ENCODE measurements at regions not wholly inside any gene's neighbourhood (a gene's known extent, or its start where the extent isn't known, plus 50 kb on each side); places are given as distances from the start of the nearest gene placed in this dataset.
A peak's percentile ranks its signal among the peaks of the same experiment; 100 is the strongest.

DNA sequence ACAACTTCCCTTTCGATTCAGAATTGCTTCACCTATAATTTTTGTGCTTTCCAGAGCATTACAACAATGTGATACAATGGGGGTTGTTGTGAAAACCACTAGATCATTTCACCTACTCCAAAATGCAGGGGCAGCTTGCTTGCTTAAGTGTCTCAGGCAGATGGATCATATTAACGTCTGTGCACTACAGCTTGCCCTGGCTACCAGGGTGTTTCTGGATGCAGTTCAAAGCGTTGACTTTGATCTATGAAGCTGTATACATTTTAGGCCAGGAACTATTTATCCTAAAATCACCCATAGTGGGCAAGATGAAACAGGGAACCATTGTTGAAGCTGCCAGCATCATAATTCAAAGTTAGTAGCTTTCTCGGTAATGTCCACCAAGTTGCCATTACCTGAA lies 339.5 kb upstream of the HSF2 start:
- Histone ChIP-seq H3K4me1 (no peaks in the 10 kb centered on the region), H3K9me3 (no peaks in the 10 kb centered on the region), H3K27ac (no peak overlapping the region), H3K4me3 (no peak overlapping the region), H3K36me3 (no peaks in the 10 kb centered on the region), H3K27me3 (no peaks in the 10 kb centered on the region)
- in situ Hi-C loops (cut with MboI; ENCODE audit: low pct_ligation_motif_present in 1 of 4, low pct_unique_long_range_greater_than_20kb in 1 of 4, low sequenced_read_pairs in 3 of 4) = no loop called here
- 51 to 64% methylated on average over 2 to 4 of the region's 4 CpGs for WGBS, 2 donors (ENCODE audit: low coverage in 1 of 2)
- intact Hi-C loops (cut with DNase I; ENCODE audit: low total_unique reads) = no loop called here
- TF ChIP-seq POLR2AphosphoS5 (IDR thresholded peaks at IDR 0.05) (peak in 2 of 3 donors; percentile 14 to 51), EP300 (IDR thresholded peaks at IDR 0.05; ENCODE audit: low read depth) (no peak)
- no peak for DNase-seq

GRCh38 chr6:122061855-122062254 lies 337.6 kb upstream of the HSF2 start:
- no peak for DNase-seq
- Histone ChIP-seq H3K27ac (no peak overlapping the region), H3K27me3 (no peaks in the 10 kb centered on the region), H3K9me3 (no peaks in the 10 kb centered on the region), H3K4me3 (no peak overlapping the region), H3K4me1 (no peaks in the 10 kb centered on the region), H3K36me3 (no peaks in the 10 kb centered on the region)
- intact Hi-C loops (cut with DNase I; ENCODE audit: low total_unique reads) = no loop called here
- TF ChIP-seq, protein P1, sequence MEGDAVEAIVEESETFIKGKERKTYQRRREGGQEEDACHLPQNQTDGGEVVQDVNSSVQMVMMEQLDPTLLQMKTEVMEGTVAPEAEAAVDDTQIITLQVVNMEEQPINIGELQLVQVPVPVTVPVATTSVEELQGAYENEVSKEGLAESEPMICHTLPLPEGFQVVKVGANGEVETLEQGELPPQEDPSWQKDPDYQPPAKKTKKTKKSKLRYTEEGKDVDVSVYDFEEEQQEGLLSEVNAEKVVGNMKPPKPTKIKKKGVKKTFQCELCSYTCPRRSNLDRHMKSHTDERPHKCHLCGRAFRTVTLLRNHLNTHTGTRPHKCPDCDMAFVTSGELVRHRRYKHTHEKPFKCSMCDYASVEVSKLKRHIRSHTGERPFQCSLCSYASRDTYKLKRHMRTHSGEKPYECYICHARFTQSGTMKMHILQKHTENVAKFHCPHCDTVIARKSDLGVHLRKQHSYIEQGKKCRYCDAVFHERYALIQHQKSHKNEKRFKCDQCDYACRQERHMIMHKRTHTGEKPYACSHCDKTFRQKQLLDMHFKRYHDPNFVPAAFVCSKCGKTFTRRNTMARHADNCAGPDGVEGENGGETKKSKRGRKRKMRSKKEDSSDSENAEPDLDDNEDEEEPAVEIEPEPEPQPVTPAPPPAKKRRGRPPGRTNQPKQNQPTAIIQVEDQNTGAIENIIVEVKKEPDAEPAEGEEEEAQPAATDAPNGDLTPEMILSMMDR (IDR thresholded peaks at IDR 0.05) = no peak
- no peak for TF ChIP-seq EP300 (IDR thresholded peaks at IDR 0.05; ENCODE audit: low read depth)
- in situ Hi-C loops (cut with MboI; ENCODE audit: low pct_ligation_motif_present in 1 of 4, low pct_unique_long_range_greater_than_20kb in 1 of 4, low sequenced_read_pairs in 3 of 4) = no loop called here
- WGBS, 2 donors (ENCODE audit: low coverage in 1 of 2) = 63 to 71% methylated on average over 3 of the region's 3 CpGs

DNA sequence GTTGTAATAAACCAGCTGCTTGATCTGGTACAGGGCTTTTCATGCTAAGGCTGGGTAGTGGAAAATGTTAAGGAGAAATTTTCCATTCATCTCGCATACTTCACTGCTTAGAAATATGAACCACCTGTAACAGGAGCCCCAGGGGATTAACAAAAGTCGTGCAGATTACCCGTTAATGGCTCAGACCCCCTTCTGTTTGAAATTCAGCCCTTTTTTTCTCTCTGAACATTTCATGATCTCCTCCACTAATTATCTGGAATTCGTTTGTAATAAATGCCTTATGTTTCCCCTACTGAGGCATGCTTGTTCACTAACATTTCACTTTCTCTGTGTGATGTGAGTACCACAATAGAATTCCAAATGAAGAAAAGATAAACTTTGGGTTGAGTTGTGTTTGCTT lies 336.4 kb upstream of the HSF2 start:
- in situ Hi-C loops (cut with MboI; ENCODE audit: low pct_ligation_motif_present in 1 of 4, low pct_unique_long_range_greater_than_20kb in 1 of 4, low sequenced_read_pairs in 3 of 4) = no loop called here
- H3K27ac ChIP-seq = no peak overlapping the region
- H3K9me3 ChIP-seq = no peaks in the 10 kb centered on the region
- H3K4me1 ChIP-seq = no peaks in the 10 kb centered on the region
- no peaks in the 10 kb centered on the region for H3K27me3 ChIP-seq
- intact Hi-C loops (cut with DNase I; ENCODE audit: low total_unique reads) = no loop called here
- no peak for DNase-seq
- no peak overlapping the region for H3K4me3 ChIP-seq
- no peaks in the 10 kb centered on the region for H3K36me3 ChIP-seq
- WGBS, 2 donors (ENCODE audit: low coverage in 1 of 2) = 40 to 44% methylated on average over 4 of the region's 4 CpGs
- no peak for TF ChIP-seq POLR2A (IDR thresholded peaks at IDR 0.05)
- no peak for TF ChIP-seq EP300 (IDR thresholded peaks at IDR 0.05; ENCODE audit: low read depth)

- H3K4me1 ChIP-seq = no peaks in the 10 kb centered on the region
- intact Hi-C loops (cut with DNase I; ENCODE audit: low total_unique reads) (no loop called here), in situ Hi-C loops (cut with MboI; ENCODE audit: low pct_ligation_motif_present in 1 of 4, low pct_unique_long_range_greater_than_20kb in 1 of 4, low sequenced_read_pairs in 3 of 4) (no loop called here)
- no peak overlapping the region for H3K27ac ChIP-seq
- 85 to 90% methylated on average over 5 of the region's 5 CpGs for WGBS, 2 donors (ENCODE audit: low coverage in 1 of 2)
- TF ChIP-seq POLR2AphosphoS5 (IDR thresholded peaks at IDR 0.05) (no peak), EP300 (IDR thresholded peaks at IDR 0.05; ENCODE audit: low read depth) (no peak), POLR2A (IDR thresholded peaks at IDR 0.05) (no peak)
- TF ChIP-seq, protein P1 (IDR thresholded peaks at IDR 0.05) = no peak
- no peaks in the 10 kb centered on the region for H3K36me3 ChIP-seq
- H3K27me3 ChIP-seq = no peaks in the 10 kb centered on the region
- no peaks in the 10 kb centered on the region for H3K9me3 ChIP-seq
- DNase-seq = no peak
- H3K4me3 ChIP-seq = no peak overlapping the region
These were observed 335.7 kb upstream of the HSF2 start for GRCh38 chr6:122063761-122064160.

GRCh38 chr6:122066200-122066599 lies 333.3 kb upstream of the HSF2 start:
- no peaks in the 10 kb centered on the region for H3K9me3 ChIP-seq
- H3K4me3 ChIP-seq = no peak overlapping the region
- H3K4me1 ChIP-seq = no peaks in the 10 kb centered on the region
- no peaks in the 10 kb centered on the region for H3K36me3 ChIP-seq
- DNase-seq = no peak
- intact Hi-C loops (cut with DNase I; ENCODE audit: low total_unique reads) (no loop called here), in situ Hi-C loops (cut with MboI; ENCODE audit: low pct_ligation_motif_present in 1 of 4, low pct_unique_long_range_greater_than_20kb in 1 of 4, low sequenced_read_pairs in 3 of 4) (no loop called here)
- no peak overlapping the region for H3K27ac ChIP-seq
- 44 to 62% methylated on average over 4 of the region's 4 CpGs for WGBS, 2 donors (ENCODE audit: low coverage in 1 of 2)
- no peaks in the 10 kb centered on the region for H3K27me3 ChIP-seq
- no peak for TF ChIP-seq EP300 (IDR thresholded peaks at IDR 0.05; ENCODE audit: low read depth)

- intact Hi-C loops (cut with DNase I; ENCODE audit: low total_unique reads) (no loop called here), in situ Hi-C loops (cut with MboI; ENCODE audit: low pct_ligation_motif_present in 1 of 4, low pct_unique_long_range_greater_than_20kb in 1 of 4, low sequenced_read_pairs in 3 of 4) (no loop called here)
- H3K36me3 ChIP-seq = no peaks in the 10 kb centered on the region
- H3K27me3 ChIP-seq = no peaks in the 10 kb centered on the region
- no peak overlapping the region for H3K4me3 ChIP-seq
- no peak overlapping the region for H3K27ac ChIP-seq
- H3K4me1 ChIP-seq = no peaks in the 10 kb centered on the region
- 22 to 39% methylated on average over 3 of the region's 3 CpGs for WGBS, 2 donors (ENCODE audit: low coverage in 1 of 2)
- TF ChIP-seq, protein P1 (IDR thresholded peaks at IDR 0.05) = no peak
- no peak for TF ChIP-seq POLR2AphosphoS5 (IDR thresholded peaks at IDR 0.05)
- no peak for TF ChIP-seq POLR2A (IDR thresholded peaks at IDR 0.05)
- no peak for TF ChIP-seq EP300 (IDR thresholded peaks at IDR 0.05; ENCODE audit: low read depth)
- DNase-seq = no peak
- no peaks in the 10 kb centered on the region for H3K9me3 ChIP-seq
These were observed 331.1 kb upstream of the HSF2 start for GRCh38 chr6:122068291-122068769.

Data from transverse colon (tissue), 4 donors.